Keratinocyte (primary cell): ENCODE measurements at regions not wholly inside any gene's neighbourhood (a gene's known extent, or its start where the extent isn't known, plus 50 kb on each side); places are given as distances from the start of the nearest gene placed in this dataset.

Source experiments
- DNase-seq: peaks from one replicate; pipeline ENCODE4 v3.0.0-alpha.2; 2011; ENCODE audit warnings: low read depth, missing footprints, low spot score
- FAIRE-seq: peaks from 2 replicates; lab custom pipeline; 2011; peaks lifted over from hg19 to GRCh38; lab: Jason Lieb, UNC
- H2AFZ ChIP-seq: 2 replicates; pipeline ENCODE4 v1.6.0; 2012; ENCODE audit warnings: low read length, control low read depth, inconsistent platforms; ENCODE audit not compliant: control insufficient read depth
- H3K27ac ChIP-seq: 2 replicates; pipeline ENCODE4 v1.5.1; 2011; ENCODE audit warnings: low read length; ENCODE audit not compliant: control insufficient read depth, insufficient read depth
- H3K27me3 ChIP-seq: 3 replicates; pipeline ENCODE4 v1.6.0; 2011; ENCODE audit warnings: low read length; ENCODE audit not compliant: control insufficient read depth, insufficient read depth; ENCODE audit errors: extremely low read depth
- H3K36me3 ChIP-seq, 2 experiments: 2 replicates in 1 of 2; 3 replicates in 1 of 2; pipeline ENCODE4 v1.5.1; 2011; ENCODE audit warnings: low read length in 2 of 2, mild to moderate bottlenecking in 1 of 2; ENCODE audit not compliant: control insufficient read depth in 2 of 2, insufficient read depth in 2 of 2; ENCODE audit errors: extremely low read depth in 1 of 2
- H3K4me1 ChIP-seq: 3 replicates; pipeline ENCODE4 v1.5.1; 2011; ENCODE audit warnings: low read length; ENCODE audit not compliant: control insufficient read depth, insufficient read depth; ENCODE audit errors: extremely low read depth
- H3K4me2 ChIP-seq: 3 replicates; pipeline ENCODE4 v1.6.0; 2011; ENCODE audit warnings: low read depth, low read length; ENCODE audit not compliant: control insufficient read depth, insufficient read depth; ENCODE audit errors: extremely low read depth
- H3K4me3 ChIP-seq, 3 experiments: fragments of 200-600 bp in 1 of 3; sonication (generic) in 1 of 3; 2 replicates in 2 of 3; 3 replicates in 1 of 3; pipeline ENCODE4 v1.5.1; 2011 to 2016; ENCODE audit warnings: low read length in 3 of 3, mild to moderate bottlenecking in 3 of 3, control low read depth in 2 of 3, inconsistent platforms in 1 of 3, low read depth in 1 of 3, mixed read lengths in 1 of 3, mixed run types in 1 of 3, moderate library complexity in 1 of 3; ENCODE audit not compliant: control insufficient read depth in 2 of 3, insufficient read depth in 2 of 3; ENCODE audit errors: extremely low read depth in 1 of 3
- H3K79me2 ChIP-seq: 2 replicates; pipeline ENCODE4 v1.6.0; 2012; ENCODE audit warnings: low read length; ENCODE audit not compliant: control insufficient read depth, insufficient read depth
- H3K9ac ChIP-seq: 3 replicates; pipeline ENCODE4 v1.6.0; 2011; ENCODE audit warnings: low read length; ENCODE audit not compliant: control insufficient read depth, insufficient read depth; ENCODE audit errors: extremely low read depth
- H3K9me1 ChIP-seq: 3 replicates; pipeline ENCODE4 v1.6.0; 2011; ENCODE audit warnings: low read length; ENCODE audit not compliant: control insufficient read depth, insufficient read depth; ENCODE audit errors: extremely low read depth
- H3K9me3 ChIP-seq: 2 replicates; pipeline ENCODE4 v1.5.1; 2012; ENCODE audit warnings: low read depth, low read length; ENCODE audit not compliant: control insufficient read depth
- H4K20me1 ChIP-seq: 3 replicates; pipeline ENCODE4 v1.6.0; 2011; ENCODE audit warnings: low read length; ENCODE audit not compliant: control insufficient read depth, insufficient read depth; ENCODE audit errors: extremely low read depth
- EZH2 ChIP-seq: IDR thresholded peaks from one replicate; pipeline ENCODE4 v1.6.1; 2012; ENCODE audit warnings: inconsistent platforms, mild to moderate bottlenecking, low read length, moderate library complexity
- dilution Hi-C: fragments of 300-500 bp; cut with MboI; formaldehyde crosslinking; loops from one replicate; pipeline ENCODE4 v1.7.0; 2020; ENCODE audit warnings: low sequenced_read_pairs; ENCODE audit not compliant: extremely low pct_ligation_motif_present
- TF ChIP-seq, protein P1 (sequence below), 3 experiments: IDR thresholded peaks in 1 of 3; conservative IDR thresholded peaks in 1 of 3; optimal IDR thresholded peaks in 1 of 3; 2 replicates in 2 of 3; 3 replicates in 1 of 3; pipeline versions ENCODE3 to v1.5.1; 2011; ENCODE audit warnings: low read length in 3 of 3, mild to moderate bottlenecking in 3 of 3, moderate library complexity in 2 of 3, control low read depth in 1 of 3, inconsistent platforms in 1 of 3; ENCODE audit not compliant: insufficient read depth in 2 of 3; ENCODE audit errors: extremely low read depth in 1 of 3

DNA sequence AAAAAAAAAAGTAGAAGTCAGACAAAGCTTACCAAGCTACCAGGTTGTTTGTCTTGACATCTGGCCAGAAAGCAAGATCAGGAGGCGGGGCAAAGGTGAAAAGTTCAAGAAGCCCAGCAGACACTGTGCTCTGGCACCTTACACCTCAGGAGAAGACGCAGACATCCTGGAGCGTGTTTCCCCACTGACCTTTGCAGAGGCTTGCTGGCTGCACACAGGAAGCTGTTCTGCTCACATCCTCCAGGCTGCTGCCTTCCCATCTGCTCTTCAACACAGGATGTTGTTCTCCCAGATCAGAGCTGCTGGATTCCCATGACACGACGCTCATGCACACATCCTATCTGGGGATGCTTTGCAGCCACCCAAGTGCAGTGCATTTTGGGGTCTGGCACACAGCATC is 174.4 kb upstream of the KIAA1217 start:
- no peaks in the 10 kb centered on the region for H3K79me2 ChIP-seq
- DNase-seq, result no peak
- no peak overlapping the region for H3K4me3 ChIP-seq
- dilution Hi-C loops, result no loop called here
- H3K4me2 ChIP-seq, result no peak overlapping the region
- no peak overlapping the region for H3K27ac ChIP-seq
- no peaks in the 10 kb centered on the region for H4K20me1 ChIP-seq
- H3K36me3 ChIP-seq, result no peaks in the 10 kb centered on the region
- H3K9ac ChIP-seq, result no peak overlapping the region
- no peaks in the 10 kb centered on the region for H3K9me1 ChIP-seq
- FAIRE-seq, result no peak
- TF ChIP-seq EZH2, result no peak
- TF ChIP-seq, protein P1, sequence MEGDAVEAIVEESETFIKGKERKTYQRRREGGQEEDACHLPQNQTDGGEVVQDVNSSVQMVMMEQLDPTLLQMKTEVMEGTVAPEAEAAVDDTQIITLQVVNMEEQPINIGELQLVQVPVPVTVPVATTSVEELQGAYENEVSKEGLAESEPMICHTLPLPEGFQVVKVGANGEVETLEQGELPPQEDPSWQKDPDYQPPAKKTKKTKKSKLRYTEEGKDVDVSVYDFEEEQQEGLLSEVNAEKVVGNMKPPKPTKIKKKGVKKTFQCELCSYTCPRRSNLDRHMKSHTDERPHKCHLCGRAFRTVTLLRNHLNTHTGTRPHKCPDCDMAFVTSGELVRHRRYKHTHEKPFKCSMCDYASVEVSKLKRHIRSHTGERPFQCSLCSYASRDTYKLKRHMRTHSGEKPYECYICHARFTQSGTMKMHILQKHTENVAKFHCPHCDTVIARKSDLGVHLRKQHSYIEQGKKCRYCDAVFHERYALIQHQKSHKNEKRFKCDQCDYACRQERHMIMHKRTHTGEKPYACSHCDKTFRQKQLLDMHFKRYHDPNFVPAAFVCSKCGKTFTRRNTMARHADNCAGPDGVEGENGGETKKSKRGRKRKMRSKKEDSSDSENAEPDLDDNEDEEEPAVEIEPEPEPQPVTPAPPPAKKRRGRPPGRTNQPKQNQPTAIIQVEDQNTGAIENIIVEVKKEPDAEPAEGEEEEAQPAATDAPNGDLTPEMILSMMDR (optimal IDR thresholded peaks at IDR 0.05 in 1 of 3, IDR thresholded peaks at IDR 0.05 in 1 of 3, conservative IDR thresholded peaks at IDR 0.05 in 1 of 3; ENCODE audit: extremely low read depth in 1 of 3, insufficient read depth in 2 of 3, low read length in 3 of 3), result no peak
- no peaks in the 10 kb centered on the region for H3K27me3 ChIP-seq
- H2AFZ ChIP-seq, result no peak overlapping the region
- H3K4me1 ChIP-seq, result no peaks in the 10 kb centered on the region
- H3K9me3 ChIP-seq, result no peaks in the 10 kb centered on the region

DNA sequence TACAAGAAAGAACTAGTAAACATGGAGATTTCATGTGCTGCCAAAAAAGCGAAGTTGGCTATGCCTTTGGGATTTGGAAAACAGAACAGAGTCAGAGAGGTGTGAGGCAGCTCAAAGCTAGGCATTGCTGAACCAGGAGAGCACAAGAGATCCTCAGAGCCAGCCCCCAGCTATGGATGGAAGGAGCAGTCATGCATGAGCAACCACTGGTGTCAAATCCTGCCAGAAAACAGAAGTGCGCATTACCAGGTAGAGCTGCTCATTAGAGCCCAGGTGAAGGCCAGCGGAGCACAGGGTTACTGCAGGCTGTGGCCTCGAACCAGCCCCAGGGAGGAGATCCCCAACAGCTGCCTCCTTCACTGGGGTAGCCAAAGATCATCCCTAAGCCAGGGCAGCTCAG is 173.2 kb upstream of the KIAA1217 start:
- DNase-seq (no peak), FAIRE-seq (no peak)
- no peaks in the 10 kb centered on the region for H3K9me3 ChIP-seq
- H3K4me2 ChIP-seq, result no peak overlapping the region
- H3K9ac ChIP-seq, result no peak overlapping the region
- no peaks in the 10 kb centered on the region for H3K79me2 ChIP-seq
- H3K36me3 ChIP-seq, result no peaks in the 10 kb centered on the region
- H3K27me3 ChIP-seq, result no peaks in the 10 kb centered on the region
- TF ChIP-seq EZH2, result no peak
- TF ChIP-seq, protein P1 (optimal IDR thresholded peaks at IDR 0.05 in 1 of 3, IDR thresholded peaks at IDR 0.05 in 1 of 3, conservative IDR thresholded peaks at IDR 0.05 in 1 of 3; ENCODE audit: extremely low read depth in 1 of 3, insufficient read depth in 2 of 3, low read length in 3 of 3), result no peak
- no peak overlapping the region for H3K27ac ChIP-seq
- no peak overlapping the region for H3K4me3 ChIP-seq
- H3K9me1 ChIP-seq, result no peaks in the 10 kb centered on the region
- dilution Hi-C loops, result no loop called here
- H4K20me1 ChIP-seq, result no peaks in the 10 kb centered on the region
- no peaks in the 10 kb centered on the region for H3K4me1 ChIP-seq
- no peak overlapping the region for H2AFZ ChIP-seq
